DND-41 (cell line): ENCODE measurements at regions not wholly inside any gene's neighbourhood (a gene's known extent, or its start where the extent isn't known, plus 50 kb on each side); places are given as distances from the start of the nearest gene placed in this dataset.

Experiments used
- EZH2 ChIP-seq: IDR thresholded peaks from 3 replicates; pipeline ENCODE4 v1.6.1; 2012; ENCODE audit warnings: borderline replicate concordance, low read depth, mild to moderate bottlenecking, moderate library complexity, low read length, inconsistent platforms; ENCODE audit not compliant: severe bottlenecking
- TF ChIP-seq, protein P1 (sequence below): IDR thresholded peaks from 2 replicates; pipeline ENCODE4 v1.5.1; 2012; ENCODE audit warnings: borderline replicate concordance, low read length, moderate library complexity, mild to moderate bottlenecking; ENCODE audit not compliant: poor library complexity, severe bottlenecking; ENCODE audit errors: extremely low read depth

DNA sequence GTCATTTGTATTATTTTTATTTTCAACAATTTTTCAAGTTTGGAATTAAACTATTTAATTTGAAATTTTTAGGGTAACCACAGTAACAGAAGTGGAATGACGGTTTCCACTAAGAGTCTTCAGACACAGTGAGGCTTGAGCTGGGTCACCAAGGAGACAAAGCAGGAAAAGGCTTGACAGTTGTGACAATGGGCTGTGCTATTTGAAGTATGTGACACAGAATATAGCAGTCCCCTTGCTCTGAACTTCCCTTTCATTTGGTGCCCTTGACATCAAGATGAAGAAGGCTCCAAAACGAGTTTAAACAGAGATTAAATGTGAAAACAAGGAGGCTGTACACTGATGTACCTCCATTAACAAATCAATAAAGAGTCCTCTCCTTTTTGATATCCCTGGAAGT is 265.4 kb upstream of the DLGAP1 start:
- TF ChIP-seq, protein P1, sequence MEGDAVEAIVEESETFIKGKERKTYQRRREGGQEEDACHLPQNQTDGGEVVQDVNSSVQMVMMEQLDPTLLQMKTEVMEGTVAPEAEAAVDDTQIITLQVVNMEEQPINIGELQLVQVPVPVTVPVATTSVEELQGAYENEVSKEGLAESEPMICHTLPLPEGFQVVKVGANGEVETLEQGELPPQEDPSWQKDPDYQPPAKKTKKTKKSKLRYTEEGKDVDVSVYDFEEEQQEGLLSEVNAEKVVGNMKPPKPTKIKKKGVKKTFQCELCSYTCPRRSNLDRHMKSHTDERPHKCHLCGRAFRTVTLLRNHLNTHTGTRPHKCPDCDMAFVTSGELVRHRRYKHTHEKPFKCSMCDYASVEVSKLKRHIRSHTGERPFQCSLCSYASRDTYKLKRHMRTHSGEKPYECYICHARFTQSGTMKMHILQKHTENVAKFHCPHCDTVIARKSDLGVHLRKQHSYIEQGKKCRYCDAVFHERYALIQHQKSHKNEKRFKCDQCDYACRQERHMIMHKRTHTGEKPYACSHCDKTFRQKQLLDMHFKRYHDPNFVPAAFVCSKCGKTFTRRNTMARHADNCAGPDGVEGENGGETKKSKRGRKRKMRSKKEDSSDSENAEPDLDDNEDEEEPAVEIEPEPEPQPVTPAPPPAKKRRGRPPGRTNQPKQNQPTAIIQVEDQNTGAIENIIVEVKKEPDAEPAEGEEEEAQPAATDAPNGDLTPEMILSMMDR, result no peak
- TF ChIP-seq EZH2, result no peak
